Colonic mucosa (tissue), 4 donors: ENCODE measurements at regions not wholly inside any gene's neighbourhood (a gene's known extent, or its start where the extent isn't known, plus 50 kb on each side); places are given as distances from the start of the nearest gene placed in this dataset.

ENCODE experiments used
- DNase-seq: peaks from one replicate; pipeline ENCODE4 v3.0.0-alpha.2; 2020
- H3K27ac ChIP-seq: fragments of 200-600 bp; one replicate; pipeline ENCODE4 v1.8.0; 2021
- H3K27me3 ChIP-seq: fragments of 200-600 bp; one replicate; pipeline ENCODE4 v1.8.0; 2021
- H3K36me3 ChIP-seq: fragments of 200-600 bp; one replicate; pipeline ENCODE4 v1.8.0; 2021
- H3K4me1 ChIP-seq: fragments of 200-600 bp; one replicate; pipeline ENCODE4 v1.8.0; 2021; ENCODE audit warnings: mild to moderate bottlenecking
- H3K4me3 ChIP-seq: fragments of 200-600 bp; one replicate; pipeline ENCODE4 v1.8.0; 2021
- H3K9ac ChIP-seq, 2 donors: one replicate each; pipeline ENCODE4 v1.7.0; 2013; ENCODE audit warnings: control low read depth in 2 of 2, low read depth in 2 of 2, low read length in 2 of 2
- H3K9me3 ChIP-seq: fragments of 200-600 bp; one replicate; pipeline ENCODE4 v1.8.0; 2021
- intact Hi-C: fragments of 100-400 bp; cut with DNase I; formaldehyde crosslinking; loops from one replicate; pipeline ENCODE4 v1.14.1; 2022
- TF ChIP-seq, protein P1 (sequence below): fragments of 200-600 bp; IDR thresholded peaks from one replicate; pipeline ENCODE4 v1.8.0; 2022; ENCODE audit warnings: antibody characterized with exemption, mild to moderate bottlenecking
- donor health status: healthy.
- donor health status: DM: no; HTN: no; CAD: no.
- donor health status: DM: no; HTN: no; CAD: no.

DNA sequence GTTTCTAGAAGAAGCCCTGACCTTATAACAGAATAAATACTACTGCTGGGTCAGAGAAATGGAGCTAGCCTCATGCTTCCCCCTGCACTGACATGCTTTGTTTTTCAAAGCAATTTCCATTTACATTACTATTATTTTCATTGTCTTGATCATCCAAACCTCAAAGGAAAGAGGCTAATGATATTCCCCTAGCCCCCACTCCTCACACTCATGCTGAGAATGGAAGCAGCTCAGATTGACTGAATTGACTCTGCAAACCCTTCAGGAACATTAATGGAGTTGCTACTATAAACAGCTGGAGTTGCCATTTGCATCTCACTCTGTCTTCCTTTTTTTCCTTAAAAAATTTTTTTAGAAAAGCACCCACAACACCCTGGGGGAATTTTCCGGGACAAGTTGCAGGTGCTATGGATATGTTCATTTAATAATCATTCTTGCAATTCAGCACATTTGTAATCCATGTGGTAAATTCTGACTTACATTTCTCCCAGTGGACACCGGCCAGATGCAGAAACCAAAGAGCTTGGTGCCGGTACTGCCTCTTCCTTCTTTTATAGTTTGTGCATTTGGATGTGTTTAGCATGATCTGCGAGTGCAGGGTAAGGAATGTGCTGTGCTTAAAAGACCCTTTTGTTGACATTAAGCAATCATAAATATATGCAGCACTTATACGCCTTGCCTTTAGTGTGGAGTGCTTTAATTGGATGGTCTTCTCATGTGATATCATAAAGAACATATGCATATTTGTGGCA lies 103.3 kb upstream of the OSR1 start:
- no peaks in the 10 kb centered on the region for H3K4me1 ChIP-seq
- no peaks in the 10 kb centered on the region for H3K36me3 ChIP-seq
- TF ChIP-seq, protein P1, sequence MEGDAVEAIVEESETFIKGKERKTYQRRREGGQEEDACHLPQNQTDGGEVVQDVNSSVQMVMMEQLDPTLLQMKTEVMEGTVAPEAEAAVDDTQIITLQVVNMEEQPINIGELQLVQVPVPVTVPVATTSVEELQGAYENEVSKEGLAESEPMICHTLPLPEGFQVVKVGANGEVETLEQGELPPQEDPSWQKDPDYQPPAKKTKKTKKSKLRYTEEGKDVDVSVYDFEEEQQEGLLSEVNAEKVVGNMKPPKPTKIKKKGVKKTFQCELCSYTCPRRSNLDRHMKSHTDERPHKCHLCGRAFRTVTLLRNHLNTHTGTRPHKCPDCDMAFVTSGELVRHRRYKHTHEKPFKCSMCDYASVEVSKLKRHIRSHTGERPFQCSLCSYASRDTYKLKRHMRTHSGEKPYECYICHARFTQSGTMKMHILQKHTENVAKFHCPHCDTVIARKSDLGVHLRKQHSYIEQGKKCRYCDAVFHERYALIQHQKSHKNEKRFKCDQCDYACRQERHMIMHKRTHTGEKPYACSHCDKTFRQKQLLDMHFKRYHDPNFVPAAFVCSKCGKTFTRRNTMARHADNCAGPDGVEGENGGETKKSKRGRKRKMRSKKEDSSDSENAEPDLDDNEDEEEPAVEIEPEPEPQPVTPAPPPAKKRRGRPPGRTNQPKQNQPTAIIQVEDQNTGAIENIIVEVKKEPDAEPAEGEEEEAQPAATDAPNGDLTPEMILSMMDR = no peak
- no peak overlapping the region for H3K9ac ChIP-seq
- H3K9me3 ChIP-seq = no peaks in the 10 kb centered on the region
- intact Hi-C loops = no loop called here
- no peak overlapping the region for H3K4me3 ChIP-seq
- no peaks in the 10 kb centered on the region for H3K27me3 ChIP-seq
- no peak for DNase-seq
- no peak overlapping the region for H3K27ac ChIP-seq

DNA sequence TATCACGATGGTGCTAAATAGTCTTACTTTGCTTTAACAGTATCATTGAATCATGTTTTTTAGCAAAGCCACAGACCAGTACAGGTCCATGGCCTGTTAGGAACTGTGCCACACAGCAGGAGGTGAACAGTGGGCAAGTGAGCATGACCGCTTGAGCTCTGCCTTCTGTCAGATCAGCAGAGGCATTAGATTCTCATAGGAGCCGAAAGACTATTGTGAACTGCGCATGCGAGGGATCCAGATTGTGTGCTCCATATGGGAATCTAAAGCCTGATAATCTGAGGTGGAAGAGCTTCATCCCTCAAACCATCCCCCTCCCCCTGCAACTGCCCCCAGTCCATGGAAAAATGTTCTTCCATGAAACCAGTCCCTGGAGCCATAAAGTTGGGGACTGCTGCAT lies 102.3 kb upstream of the OSR1 start:
- no peaks in the 10 kb centered on the region for H3K27me3 ChIP-seq
- H3K9me3 ChIP-seq = no peaks in the 10 kb centered on the region
- TF ChIP-seq, protein P1 = no peak
- no peak overlapping the region for H3K9ac ChIP-seq
- DNase-seq = no peak
- H3K36me3 ChIP-seq = no peaks in the 10 kb centered on the region
- H3K4me3 ChIP-seq = no peak overlapping the region
- H3K4me1 ChIP-seq = no peaks in the 10 kb centered on the region
- no peak overlapping the region for H3K27ac ChIP-seq
- intact Hi-C loops = no loop called here

DNA sequence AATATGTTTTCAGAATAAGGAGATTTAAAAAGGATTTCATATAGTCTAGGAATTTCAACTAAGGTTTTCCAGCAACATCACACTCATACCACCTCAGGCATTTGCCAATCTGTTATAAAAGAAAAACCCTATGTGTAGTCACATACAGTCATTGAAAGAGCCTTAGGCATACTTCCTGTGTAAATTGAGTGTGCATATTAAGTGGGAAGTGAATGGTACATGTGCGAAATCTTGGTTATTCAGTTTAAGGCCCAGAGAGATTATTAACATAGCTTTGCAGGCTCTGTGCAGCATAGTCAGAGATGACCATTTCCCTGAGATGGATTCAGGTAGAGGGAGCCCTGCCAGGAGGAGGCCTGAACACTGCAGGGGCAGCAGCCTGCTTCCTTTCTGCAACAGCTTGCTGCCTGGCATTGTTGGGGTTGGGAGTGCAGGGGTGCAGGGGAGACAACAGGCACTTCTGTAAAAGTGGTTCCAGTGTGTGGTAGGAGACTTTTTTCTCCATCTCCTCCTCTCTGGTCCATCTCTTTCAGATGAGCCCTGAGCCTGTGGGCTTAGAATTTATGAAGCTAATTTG lies 100.1 kb upstream of the OSR1 start:
- Histone ChIP-seq H3K4me1 (no peaks in the 10 kb centered on the region), H3K9me3 (no peaks in the 10 kb centered on the region), H3K27ac (no peak overlapping the region), H3K27me3 (no peaks in the 10 kb centered on the region), H3K4me3 (no peak overlapping the region), H3K9ac (no peak overlapping the region), H3K36me3 (no peaks in the 10 kb centered on the region)
- TF ChIP-seq, protein P1 = no peak
- no peak for DNase-seq
- intact Hi-C loops = no loop called here

DNA sequence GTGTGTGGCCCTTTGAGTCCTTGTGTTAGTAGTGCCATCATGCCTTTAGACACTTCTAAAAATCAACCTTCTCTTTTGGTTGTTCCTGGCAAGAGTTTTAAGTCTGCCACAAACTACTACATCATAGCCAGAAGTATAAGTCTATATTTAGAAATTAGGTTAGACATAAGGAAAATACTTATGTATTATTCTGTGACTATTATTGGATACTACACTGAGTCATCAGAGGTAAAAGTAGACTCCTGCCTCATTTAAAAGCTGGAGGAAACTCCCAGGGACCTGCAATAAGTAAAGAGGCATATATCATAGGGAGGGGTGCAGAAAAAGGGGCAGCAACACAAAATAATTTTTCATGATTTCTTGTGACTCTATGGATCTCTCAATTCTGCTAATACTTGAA lies 99.4 kb upstream of the OSR1 start:
- H3K4me3 ChIP-seq = no peak overlapping the region
- TF ChIP-seq, protein P1 = no peak

DNA sequence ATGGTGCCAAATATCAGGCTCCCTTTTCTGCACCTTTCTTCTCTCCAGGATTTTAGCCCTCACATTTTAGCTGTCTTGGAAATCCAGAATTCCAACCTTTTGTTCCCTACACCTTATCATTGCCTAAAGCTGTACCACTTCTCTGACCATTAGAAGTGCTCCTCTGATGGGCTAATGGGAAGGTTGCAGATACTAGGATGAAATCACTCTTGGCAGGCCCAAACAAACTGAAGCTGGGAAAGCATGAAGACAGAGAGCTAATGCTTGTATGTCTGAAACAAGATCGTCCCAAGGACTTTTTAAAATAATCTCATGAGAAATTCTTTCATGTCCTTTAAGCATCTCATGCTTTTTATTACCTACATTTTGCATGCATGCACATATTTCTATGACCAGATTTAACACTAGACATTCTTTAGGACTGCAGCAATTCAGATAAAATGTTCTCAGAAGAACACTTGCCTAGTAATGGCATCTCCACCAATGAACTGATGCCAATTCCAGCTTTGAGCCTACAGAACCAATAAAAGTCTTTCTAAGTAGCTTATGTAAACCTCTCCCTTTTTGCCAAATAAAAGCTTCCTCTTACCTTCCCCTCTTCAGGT lies 98.4 kb upstream of the OSR1 start:
- Histone ChIP-seq H3K27me3 (no peaks in the 10 kb centered on the region), H3K4me3 (no peak overlapping the region), H3K4me1 (no peaks in the 10 kb centered on the region), H3K9me3 (no peaks in the 10 kb centered on the region), H3K27ac (no peak overlapping the region), H3K36me3 (no peaks in the 10 kb centered on the region), H3K9ac (no peak overlapping the region)
- no peak for DNase-seq
- intact Hi-C loops = no loop called here
- TF ChIP-seq, protein P1 = no peak

More for the DNA sequence above, 99.4 kb upstream of the OSR1 start:
- Histone ChIP-seq H3K4me1 (no peaks in the 10 kb centered on the region), H3K27me3 (no peaks in the 10 kb centered on the region), H3K36me3 (no peaks in the 10 kb centered on the region), H3K9ac (no peak overlapping the region), H3K27ac (no peak overlapping the region), H3K9me3 (no peaks in the 10 kb centered on the region)
- DNase-seq = no peak
- intact Hi-C loops = no loop called here
